Astrocyte of the spinal cord (primary cell): ENCODE measurements at regions not wholly inside any gene's neighbourhood (a gene's known extent, or its start where the extent isn't known, plus 50 kb on each side); places are given as distances from the start of the nearest gene placed in this dataset.
"Not testable (repeated sequence)": the region's sequence is repeated elsewhere in the genome, so short reads cannot be mapped to it uniquely, and the experiment has no call there.

Source experiments
- DNase-seq: peaks from one replicate; pipeline ENCODE4 v3.0.0; 2011; ENCODE audit warnings: low read depth, low spot score
- H3K4me3 ChIP-seq: 2 replicates; pipeline ENCODE4 v1.5.1; 2011; ENCODE audit warnings: low read depth, mild to moderate bottlenecking, low read length, moderate library complexity
- CTCF ChIP-seq: IDR thresholded peaks from 2 replicates; pipeline ENCODE4 v1.5.1; 2012; ENCODE audit warnings: low read depth, mild to moderate bottlenecking, low read length, inconsistent platforms
- in situ Hi-C: cut with HindIII; loops from 2 replicates; pipeline ENCODE4 v1.10.0; 2017; ENCODE audit warnings: low sequenced_read_pairs

- in situ Hi-C loops = no loop called here
- no peak for DNase-seq
- TF ChIP-seq CTCF = no peak
- no peak overlapping the region for H3K4me3 ChIP-seq
Measured at GRCh38 chr16:5235119-5235518, 137.5 kb upstream of the EEF2KMT start.

GRCh38 chr16:5234295-5235050 lies 136.9 kb upstream of the EEF2KMT start:
- no peak for DNase-seq
- in situ Hi-C loops = no loop called here
- TF ChIP-seq CTCF = no peak
- H3K4me3 ChIP-seq = no peak overlapping the region

GRCh38 chr16:5231246-5231759 lies 133.7 kb upstream of the EEF2KMT start:
- in situ Hi-C loops = no loop called here
- DNase-seq = no peak
- no peak for TF ChIP-seq CTCF
- H3K4me3 ChIP-seq = no peak overlapping the region

GRCh38 chr16:5228369-5228768 lies 130.8 kb upstream of the EEF2KMT start:
- H3K4me3 ChIP-seq = no peak overlapping the region
- in situ Hi-C loops = no loop called here
- TF ChIP-seq CTCF = no peak
- DNase-seq = no peak

- in situ Hi-C loops = no loop called here
- TF ChIP-seq CTCF = no peak
- no peak for DNase-seq
- H3K4me3 ChIP-seq = no peak overlapping the region
Measured at GRCh38 chr16:5225931-5226655, 128.5 kb upstream of the EEF2KMT start.

GRCh38 chr16:5222761-5223160 lies 125.2 kb upstream of the EEF2KMT start:
- no peak for DNase-seq
- H3K4me3 ChIP-seq = no peak overlapping the region
- in situ Hi-C loops = no loop called here
- no peak for TF ChIP-seq CTCF

GRCh38 chr16:5221831-5222230 lies 124.2 kb upstream of the EEF2KMT start:
- in situ Hi-C loops, DNase-seq: not testable (repeated sequence)

More at GRCh38 chr16:5221831-5222230, 124.2 kb upstream of the EEF2KMT start:
- not testable (repeated sequence) for H3K4me3 ChIP-seq
